Urinary bladder (tissue), 3 donors: ENCODE measurements at regions not wholly inside any gene's neighbourhood (a gene's known extent, or its start where the extent isn't known, plus 50 kb on each side); places are given as distances from the start of the nearest gene placed in this dataset.
"Not testable (repeated sequence)": the region's sequence is repeated elsewhere in the genome, so short reads cannot be mapped to it uniquely, and the experiment has no call there.

Source experiments
- DNase-seq: peaks from one replicate; pipeline ENCODE4 v3.0.0-alpha.2; 2015; ENCODE audit errors: extremely low spot score
- H3K27ac ChIP-seq: one replicate; pipeline ENCODE4 v1.5.1; 2013; ENCODE audit warnings: low read depth, mild to moderate bottlenecking, moderate library complexity
- H3K36me3 ChIP-seq: one replicate; pipeline ENCODE4 v1.6.1; 2013; ENCODE audit warnings: mild to moderate bottlenecking, moderate library complexity; ENCODE audit not compliant: insufficient read depth
- H3K4me1 ChIP-seq: one replicate; pipeline ENCODE4 v1.6.1; 2013; ENCODE audit warnings: mild to moderate bottlenecking, moderate library complexity; ENCODE audit not compliant: insufficient read depth
- H3K4me3 ChIP-seq: one replicate; pipeline ENCODE4 v1.5.1; 2013; ENCODE audit warnings: low read depth, low read length
- WGBS: extraction: QIAGEN DNeasy Blood & Tissue Kit; methylation state at CpG from one replicate; pipeline ENCODE4 v1.1.7; 2013; 5-methylcytosine and 5-hydroxymethylcytosine counted together
- donor health status: healthy with polysubstance abuse.
- donor health status: healthy.

DNA sequence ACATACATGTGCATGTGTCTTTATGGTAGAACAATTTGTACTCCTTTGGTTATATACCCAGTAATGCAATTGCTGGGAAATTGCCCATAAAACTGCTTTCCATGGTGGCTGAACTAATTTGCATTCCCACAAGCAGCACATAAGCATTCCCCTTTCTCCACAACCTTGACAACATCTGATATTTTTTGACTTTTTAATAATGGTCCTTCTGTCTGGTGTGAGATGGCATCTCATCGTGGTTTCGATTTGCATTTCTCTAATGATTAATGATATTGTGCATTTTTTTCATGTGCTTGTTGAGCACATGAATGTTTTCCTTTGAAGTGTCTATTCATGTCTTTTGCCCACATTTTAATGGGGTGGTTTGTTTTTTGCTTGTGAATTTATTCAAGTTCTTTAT lies 166.0 kb downstream of the TMEM47 start:
- Histone ChIP-seq H3K27ac (no peak overlapping the region), H3K4me1 (no peaks in the 10 kb centered on the region), H3K36me3 (no peaks in the 10 kb centered on the region), H3K4me3 (no peak overlapping the region)
- DNase-seq, result no peak
- 91% methylated on average over 2 of the region's 2 CpGs for WGBS

- Histone ChIP-seq H3K27ac (no peak overlapping the region), H3K4me3 (no peak overlapping the region), H3K4me1 (no peaks in the 10 kb centered on the region), H3K36me3 (no peaks in the 10 kb centered on the region)
- DNase-seq, result no peak
These were observed 169.7 kb downstream of the TMEM47 start for GRCh38 chrX:34487364-34487763.

- Histone ChIP-seq H3K4me3 (no peak overlapping the region), H3K4me1 (no peaks in the 10 kb centered on the region), H3K27ac (no peak overlapping the region), H3K36me3 (no peaks in the 10 kb centered on the region)
- DNase-seq, result no peak
- 89% methylated on average over 6 of the region's 6 CpGs for WGBS
These were observed 173.1 kb downstream of the TMEM47 start for GRCh38 chrX:34483980-34484379.

- no peaks in the 10 kb centered on the region for H3K4me1 ChIP-seq
- H3K27ac ChIP-seq, result no peak overlapping the region
- no peak for DNase-seq
- H3K36me3 ChIP-seq, result no peaks in the 10 kb centered on the region
- WGBS, result 95% methylated on average over 1 of the region's 1 CpG
- H3K4me3 ChIP-seq, result no peak overlapping the region
These were observed 186.6 kb downstream of the TMEM47 start for GRCh38 chrX:34470507-34470906.

DNA sequence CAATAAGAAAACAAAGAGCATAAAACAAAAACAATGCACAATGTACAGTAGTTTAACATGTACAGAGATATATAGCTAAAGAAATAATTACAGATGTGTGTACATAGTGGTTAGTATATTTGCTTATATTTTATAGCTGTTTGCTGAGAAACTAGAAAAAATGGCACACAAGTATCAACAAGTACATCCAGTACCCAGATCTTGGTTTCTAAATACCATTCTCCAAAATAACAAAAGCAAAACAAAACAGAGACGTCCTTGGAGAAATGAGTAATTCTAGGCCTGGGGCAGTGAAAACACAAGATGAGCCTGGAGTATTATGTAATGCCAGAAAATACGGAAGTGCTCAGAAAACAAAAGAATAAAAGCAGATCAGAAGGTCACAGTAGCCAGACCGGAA lies 189.6 kb downstream of the TMEM47 start:
- Histone ChIP-seq H3K4me3 (no peak overlapping the region), H3K4me1 (no peaks in the 10 kb centered on the region), H3K27ac (no peak overlapping the region), H3K36me3 (no peaks in the 10 kb centered on the region)
- 47% methylated on average over 3 of the region's 3 CpGs for WGBS
- no peak for DNase-seq

- H3K36me3 ChIP-seq, H3K27ac ChIP-seq, H3K4me3 ChIP-seq, DNase-seq, H3K4me1 ChIP-seq: not testable (repeated sequence)
- 97% methylated on average over 1 of the region's 1 CpG for WGBS
These were observed 193.9 kb downstream of the TMEM47 start for GRCh38 chrX:34463220-34463619.

GRCh38 chrX:34457850-34458249 lies 199.2 kb downstream of the TMEM47 start:
- WGBS, result 89% methylated on average over 9 of the region's 9 CpGs
- not testable (repeated sequence) for H3K36me3 ChIP-seq, H3K27ac ChIP-seq, H3K4me1 ChIP-seq, H3K4me3 ChIP-seq, DNase-seq

DNA sequence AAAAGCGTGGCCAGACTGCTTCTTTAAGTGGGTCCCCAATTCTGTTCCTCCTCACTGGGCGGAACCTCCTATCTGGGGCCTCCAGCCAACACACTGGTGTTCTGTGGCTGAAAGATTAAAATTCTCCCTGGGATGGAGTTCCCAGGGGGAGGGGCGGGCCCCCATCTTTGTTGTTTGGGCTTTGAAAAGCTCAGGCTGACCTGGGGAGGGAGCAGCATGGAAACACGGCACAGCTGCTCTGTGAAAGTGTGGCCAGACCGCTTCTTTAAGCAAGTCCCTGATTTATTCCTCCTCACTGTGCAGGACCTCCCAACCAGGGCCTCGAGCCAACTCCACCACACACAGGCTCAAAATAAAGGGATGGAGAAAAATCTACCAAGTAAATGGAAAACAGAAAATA lies 219.5 kb downstream of the TMEM47 start:
- 38% methylated on average over 6 of the region's 6 CpGs for WGBS
- no peaks in the 10 kb centered on the region for H3K36me3 ChIP-seq
- no peaks in the 10 kb centered on the region for H3K4me1 ChIP-seq
- no peak overlapping the region for H3K27ac ChIP-seq
- DNase-seq, result no peak
- H3K4me3 ChIP-seq, result no peak overlapping the region

- H3K36me3 ChIP-seq, result no peaks in the 10 kb centered on the region
- DNase-seq, result no peak
- no peak overlapping the region for H3K4me3 ChIP-seq
- no peaks in the 10 kb centered on the region for H3K4me1 ChIP-seq
- H3K27ac ChIP-seq, result no peak overlapping the region
These were observed 230.8 kb downstream of the TMEM47 start for GRCh38 chrX:34426334-34426733.

GRCh38 chrX:34406580-34406979 lies 250.5 kb downstream of the TMEM47 start:
- Histone ChIP-seq H3K36me3 (no peaks in the 10 kb centered on the region), H3K27ac (no peak overlapping the region), H3K4me1 (no peaks in the 10 kb centered on the region), H3K4me3 (no peak overlapping the region)
- no peak for DNase-seq
- WGBS, result 97% methylated on average over 1 of the region's 1 CpG

DNA sequence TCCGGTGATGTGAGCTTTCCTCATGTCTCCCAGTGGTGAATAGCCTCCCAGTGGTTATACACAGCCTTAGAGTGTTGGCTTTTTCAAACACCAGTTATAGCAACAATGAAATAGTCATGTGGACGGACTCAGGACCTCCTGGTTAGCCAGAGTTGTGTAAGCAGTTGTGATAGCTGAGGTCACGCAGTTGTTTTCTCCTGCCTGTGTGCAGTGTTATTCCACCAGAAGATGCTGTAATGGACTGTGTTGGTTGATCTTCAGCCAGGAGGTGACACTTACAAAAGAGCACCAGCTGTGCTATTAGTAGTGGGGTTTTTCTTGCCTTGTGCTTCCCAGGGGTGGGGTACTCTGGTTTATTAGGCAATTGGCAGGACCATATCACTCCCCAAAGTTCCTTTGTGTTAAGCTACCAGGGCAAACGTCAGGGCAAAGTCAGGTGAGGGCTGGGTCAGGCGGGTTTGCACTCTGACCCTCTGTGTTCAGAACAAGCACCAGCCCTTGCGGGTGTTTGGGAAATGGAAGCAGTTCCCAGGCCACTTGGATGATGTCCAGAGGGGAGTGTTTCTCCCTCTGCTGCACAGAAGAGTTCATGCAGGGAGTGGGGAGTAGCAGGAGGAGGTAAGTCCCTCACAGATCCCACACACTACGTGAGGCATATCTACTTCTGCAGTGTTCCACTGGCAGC lies 252.6 kb downstream of the TMEM47 start:
- Histone ChIP-seq H3K36me3 (no peaks in the 10 kb centered on the region), H3K4me3 (no peak overlapping the region), H3K4me1 (no peaks in the 10 kb centered on the region), H3K27ac (no peak overlapping the region)
- DNase-seq, result no peak
- WGBS, result 42% methylated on average over 7 of the region's 7 CpGs

- no peak overlapping the region for H3K4me3 ChIP-seq
These were observed 255.7 kb downstream of the TMEM47 start for GRCh38 chrX:34401411-34401810.

DNA sequence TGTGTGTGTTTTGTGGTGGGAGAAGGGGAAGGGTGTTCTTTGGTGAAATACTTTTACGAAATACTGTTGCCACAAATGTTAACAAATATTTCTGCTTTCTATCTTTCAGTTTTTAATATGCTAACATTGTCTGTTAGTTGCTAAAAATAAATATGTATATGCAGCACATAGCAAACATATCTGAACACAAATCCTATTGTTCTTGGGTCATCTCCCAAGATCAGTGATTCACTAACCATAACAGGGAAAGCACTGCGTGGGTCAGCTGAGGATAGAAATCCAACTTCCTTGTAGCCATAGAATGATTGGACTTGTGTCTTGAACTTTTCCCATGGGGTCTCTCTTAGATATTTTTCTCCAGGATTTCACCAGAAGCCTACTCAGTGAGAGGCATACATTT lies 250.3 kb upstream of the FAM47A start:
- WGBS, result 44% methylated on average over 2 of the region's 2 CpGs
- Histone ChIP-seq H3K4me3 (no peak overlapping the region), H3K4me1 (no peaks in the 10 kb centered on the region), H3K36me3 (no peaks in the 10 kb centered on the region), H3K27ac (no peak overlapping the region)
- DNase-seq, result no peak

More at GRCh38 chrX:34401411-34401810, 255.7 kb downstream of the TMEM47 start:
- H3K36me3 ChIP-seq, result no peaks in the 10 kb centered on the region
- DNase-seq, result no peak
- 78% methylated on average over 1 of the region's 1 CpG for WGBS
- no peaks in the 10 kb centered on the region for H3K4me1 ChIP-seq
- H3K27ac ChIP-seq, result no peak overlapping the region

DNA sequence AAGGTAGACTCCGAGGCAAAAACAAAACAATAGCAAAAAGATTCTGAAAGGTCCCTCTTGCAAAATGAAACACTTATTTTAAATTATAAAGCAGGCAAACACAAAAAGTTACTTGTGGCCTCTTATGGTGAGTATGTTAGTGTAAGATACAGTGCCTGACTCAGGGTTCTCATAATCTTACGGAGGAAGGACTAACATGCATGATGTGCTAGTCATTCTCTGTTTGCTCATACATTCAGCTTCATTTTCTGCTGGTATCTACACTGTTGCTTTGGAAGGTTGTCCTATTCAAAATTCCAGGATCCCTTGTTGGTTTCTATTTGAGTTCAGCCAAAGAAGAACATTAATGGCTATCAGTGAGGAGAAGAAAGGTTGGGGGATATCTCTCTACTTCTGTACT lies 249.1 kb upstream of the FAM47A start:
- DNase-seq, result no peak
- Histone ChIP-seq H3K4me3 (no peak overlapping the region), H3K36me3 (no peaks in the 10 kb centered on the region), H3K27ac (no peak overlapping the region), H3K4me1 (no peaks in the 10 kb centered on the region)
- whole genome bisulfite sequencing, result 94% methylated on average over 2 of the region's 2 CpGs

DNA sequence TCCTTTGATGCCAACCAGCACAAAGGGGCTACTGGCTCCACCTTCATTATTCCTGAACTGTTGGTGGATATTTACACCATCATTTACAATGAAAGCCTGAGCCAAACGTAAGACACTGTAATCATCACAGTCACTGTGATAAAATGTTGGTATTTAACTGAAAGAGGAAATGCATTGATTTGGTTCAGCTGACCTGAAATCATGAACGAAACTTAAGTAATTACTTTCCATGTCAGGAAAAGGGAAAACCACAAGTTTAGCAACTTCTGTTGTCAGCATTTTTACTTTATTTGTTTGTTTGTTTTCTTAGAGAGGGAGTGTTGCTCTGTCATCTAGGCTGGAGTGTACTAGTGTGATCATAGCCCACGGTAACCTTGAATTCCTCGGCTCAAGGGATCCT lies 247.8 kb upstream of the FAM47A start:
- Histone ChIP-seq H3K4me3 (no peak overlapping the region), H3K27ac (no peak overlapping the region), H3K4me1 (no peaks in the 10 kb centered on the region), H3K36me3 (no peaks in the 10 kb centered on the region)
- WGBS, result 62% methylated on average over 4 of the region's 4 CpGs
- DNase-seq, result no peak
